ENCODE measurements at regions not wholly inside any gene's neighbourhood (a gene's known extent, or its start where the extent isn't known, plus 50 kb on each side); places are given as distances from the start of the nearest gene placed in this dataset.

DNA sequence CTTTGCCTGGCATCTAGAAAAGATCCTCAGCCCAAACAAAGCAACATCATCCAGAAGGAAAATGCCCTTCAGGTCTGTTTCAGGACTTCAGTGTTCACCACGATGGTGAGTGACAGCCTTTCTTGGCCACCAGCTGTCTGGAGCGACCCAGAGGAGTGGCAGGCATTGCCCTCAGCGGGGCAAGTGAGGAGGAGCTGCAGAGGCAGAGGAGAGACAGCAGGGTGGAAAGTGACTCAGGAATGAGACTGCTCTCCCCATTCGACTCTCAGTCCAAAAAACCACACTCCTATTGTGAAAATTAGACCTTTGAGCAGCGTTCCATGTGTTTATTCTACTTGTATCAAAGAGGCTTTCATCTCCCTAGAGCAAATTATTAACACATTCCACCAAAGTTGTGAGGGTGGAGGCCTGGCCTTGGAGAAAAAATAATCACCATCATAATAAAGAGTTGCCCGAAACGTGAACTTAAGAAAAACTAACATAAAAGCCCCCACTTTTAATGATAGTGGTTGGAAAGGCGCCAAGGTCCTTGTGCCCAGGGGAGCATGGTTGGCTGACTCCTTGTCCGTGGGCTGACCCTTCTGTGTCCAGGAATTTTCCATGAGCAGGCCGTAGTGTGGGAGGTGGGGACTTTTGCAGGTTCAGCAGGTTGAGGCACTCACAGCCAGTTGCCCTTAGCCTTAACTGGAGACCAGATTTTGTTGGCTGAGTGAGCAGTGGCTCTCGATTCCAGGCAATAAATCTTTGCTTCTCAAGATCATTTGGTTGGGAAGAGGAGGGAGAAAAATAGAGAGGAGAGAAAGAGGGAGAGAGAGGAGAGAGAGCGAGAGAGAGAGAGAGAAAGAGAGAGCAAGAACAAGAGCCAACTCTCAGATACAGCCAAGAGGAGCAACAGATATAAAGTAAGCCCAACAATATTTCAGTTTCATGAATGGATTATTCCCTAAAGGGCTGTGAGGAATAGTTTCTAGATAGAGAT is 125.9 kb upstream of the ANKRD55 start:
- TF ChIP-seq CTCF (conservative IDR thresholded peaks at IDR 0.05 in 1 of 2, IDR thresholded peaks at IDR 0.05 in 1 of 2; ENCODE audit: extremely low read depth in 1 of 2, insufficient read depth in 1 of 2, low read depth in 1 of 2, low read length in 2 of 2) (peak in 1 of 2 donors; percentile 12), EZH2 (IDR thresholded peaks at IDR 0.05; ENCODE audit: borderline replicate concordance, low read length) (no peak)

Data from mammary epithelial cell (primary cell).